SK-N-SH (cell line): ENCODE measurements at regions not wholly inside any gene's neighbourhood (a gene's known extent, or its start where the extent isn't known, plus 50 kb on each side); places are given as distances from the start of the nearest gene placed in this dataset.

Experiments used
- CTCF ChIA-PET: fragments of 300-600, 350-600 bp; formaldehyde crosslinking; extraction: SDS; loops from one replicate; lab custom pipeline; 2021; lab: Yijun Ruan, JAX
- POLR2A ChIA-PET: fragments of 350-600 bp; sonication (Branson Sonifier 250); formaldehyde crosslinking; extraction: SDS; loops from one replicate; lab custom pipeline; 2020; ENCODE audit warnings: antibody characterized with exemption, inconsistent platforms; lab: Yijun Ruan, JAX
- DNase-seq: peaks from one replicate; pipeline ENCODE4 v3.0.0; 2012
- H2AFZ ChIP-seq: fragments of 200-600 bp; sonication (generic); 2 replicates; pipeline ENCODE4 v1.8.1; 2016; ENCODE audit warnings: antibody characterized with exemption, mild to moderate bottlenecking, low read depth
- H3F3A ChIP-seq: fragments of 200-600 bp; sonication (generic); replicated peaks from 2 replicates; pipeline ENCODE3; 2016; ENCODE audit warnings: antibody characterized with exemption, mild to moderate bottlenecking; ENCODE audit not compliant: insufficient read depth
- H3K27ac ChIP-seq, 2 experiments: fragments of 200-500 bp in 1 of 2; fragments of 200-600 bp in 1 of 2; sonication (Bioruptor generic) in 1 of 2; sonication (generic), shearing (Covaris generic) in 1 of 2; 2 replicates each; pipeline versions ENCODE4 v1.5.1 to v1.6.1; 2014 to 2016; ENCODE audit warnings: low read depth in 2 of 2, inconsistent platforms in 1 of 2, low read length in 1 of 2, mild to moderate bottlenecking in 1 of 2, mixed read lengths in 1 of 2
- H3K27me3 ChIP-seq: fragments of 200-600 bp; sonication (generic), shearing (Covaris generic); 2 replicates; pipeline ENCODE4 v1.6.1; 2016; ENCODE audit warnings: mixed run types; ENCODE audit not compliant: insufficient read depth
- H3K36me3 ChIP-seq, 2 experiments: fragments of 200-500 bp in 1 of 2; fragments of 200-600 bp in 1 of 2; sonication (Bioruptor generic) in 1 of 2; sonication (generic) in 1 of 2; replicated peaks in 1 of 2; 2 replicates each; pipeline versions ENCODE3 to v1.5.1; 2014 to 2016; ENCODE audit warnings: low read length in 1 of 2, mild to moderate bottlenecking in 1 of 2; ENCODE audit not compliant: insufficient read depth in 2 of 2, control insufficient read depth in 1 of 2
- H3K4me1 ChIP-seq, 2 experiments: fragments of 200-500 bp in 1 of 2; fragments of 200-600 bp in 1 of 2; sonication (Bioruptor generic) in 1 of 2; sonication (generic), shearing (Covaris generic) in 1 of 2; 2 replicates each; pipeline versions ENCODE4 v1.5.1 to v1.6.1; 2014 to 2016; ENCODE audit warnings: low read depth in 1 of 2, low read length in 1 of 2, mixed run types in 1 of 2; ENCODE audit not compliant: insufficient read depth in 2 of 2, control insufficient read depth in 1 of 2
- H3K4me2 ChIP-seq: fragments of 200-600 bp; sonication (generic), shearing (Covaris generic); 2 replicates; pipeline ENCODE4 v1.6.1; 2017; ENCODE audit warnings: mixed run types
- H3K4me3 ChIP-seq, 2 experiments: fragments of 200-500 bp in 1 of 2; fragments of 200-600 bp in 1 of 2; sonication (Bioruptor generic) in 1 of 2; sonication (generic), shearing (Covaris generic) in 1 of 2; 2 replicates each; pipeline versions ENCODE4 v1.5.1 to v1.8.1; 2014 to 2016; ENCODE audit warnings: low read depth in 2 of 2, inconsistent platforms in 1 of 2, low read length in 1 of 2, mild to moderate bottlenecking in 1 of 2, mixed read lengths in 1 of 2, moderate library complexity in 1 of 2
- H3K79me2 ChIP-seq: fragments of 200-600 bp; sonication (generic); 2 replicates; pipeline ENCODE4 v1.8.1; 2017; ENCODE audit warnings: mild to moderate bottlenecking; ENCODE audit not compliant: insufficient read depth
- H3K9ac ChIP-seq: fragments of 200-600 bp; sonication (generic); 2 replicates; pipeline ENCODE4 v1.6.1; 2017; ENCODE audit warnings: mixed run types
- H3K9me2 ChIP-seq: fragments of 200-600 bp; sonication (generic); 2 replicates; pipeline ENCODE4 v1.6.1; 2017; ENCODE audit warnings: mixed run types
- H3K9me3 ChIP-seq: fragments of 200-600 bp; sonication (generic); 2 replicates; pipeline ENCODE4 v1.6.1; 2017; ENCODE audit warnings: mixed run types, mild to moderate bottlenecking, moderate library complexity
- H4K20me1 ChIP-seq: fragments of 200-600 bp; sonication (generic); 2 replicates; pipeline ENCODE4 v1.6.1; 2017; ENCODE audit warnings: mild to moderate bottlenecking, mixed run types; ENCODE audit not compliant: insufficient read depth
- CHD2 ChIP-seq: fragments of 150-350 bp; IDR thresholded peaks from 2 replicates; pipeline ENCODE4 v1.6.1; 2018; ENCODE audit warnings: low read length; ENCODE audit not compliant: partially characterized antibody
- CTCF ChIP-seq: fragments of 200-600 bp; sonication (generic); IDR thresholded peaks from 2 replicates; pipeline ENCODE4 v1.6.1; 2017; ENCODE audit warnings: antibody characterized with exemption, mild to moderate bottlenecking, moderate library complexity
- EZH2phosphoT487 ChIP-seq: fragments of 200-600 bp; sonication (generic); IDR thresholded peaks from 2 replicates; pipeline ENCODE4 v1.6.1; 2017; ENCODE audit warnings: low read depth, mixed run types, mild to moderate bottlenecking, antibody characterized with exemption, moderate library complexity, borderline replicate concordance
- FOSL2 ChIP-seq: IDR thresholded peaks from 2 replicates; pipeline ENCODE4 v1.4.0; 2012; ENCODE audit warnings: low read depth, mild to moderate bottlenecking, moderate library complexity, borderline replicate concordance
- FOXM1 ChIP-seq: IDR thresholded peaks from 2 replicates; pipeline ENCODE4 v1.4.0; 2012; ENCODE audit warnings: low read depth, mild to moderate bottlenecking
- MEF2A ChIP-seq: IDR thresholded peaks from 2 replicates; pipeline ENCODE4 v1.4.0; 2012; ENCODE audit warnings: low read depth, borderline replicate concordance
- MXI1 ChIP-seq: IDR thresholded peaks from 2 replicates; pipeline ENCODE4 v1.6.1; 2012; ENCODE audit warnings: mild to moderate bottlenecking, low read depth, low read length, improper control_type of control experiment
- RCOR1 ChIP-seq: fragments of 150-350 bp; IDR thresholded peaks from 2 replicates; pipeline ENCODE4 v1.6.1; 2017; ENCODE audit warnings: antibody characterized with exemption, low read length
- REST ChIP-seq: IDR thresholded peaks from 2 replicates; pipeline ENCODE4 v1.6.1; 2012; ENCODE audit warnings: mild to moderate bottlenecking, low read depth, low read length, moderate library complexity
- RFX5 ChIP-seq: IDR thresholded peaks from 2 replicates; pipeline ENCODE4 v1.6.1; 2012; ENCODE audit warnings: mild to moderate bottlenecking, improper control_type of control experiment, low read length
- SIN3A ChIP-seq: IDR thresholded peaks from 2 replicates; pipeline ENCODE4 v1.6.1; 2012; ENCODE audit warnings: low read depth, mild to moderate bottlenecking, low read length, moderate library complexity, borderline replicate concordance
- ZBTB33 ChIP-seq: IDR thresholded peaks from 2 replicates; pipeline ENCODE4 v1.4.0; 2012; ENCODE audit warnings: low read depth, borderline replicate concordance
- WGBS: methylation state at CpG from one replicate; pipeline ENCODE4 v1.1.6; 2017; ENCODE audit warnings: low lambda C conversion rate; 5-methylcytosine and 5-hydroxymethylcytosine counted together

GRCh38 chr4:35965300-35965699 lies 279.0 kb downstream of the ARAP2 start (continued):
- no peak for TF ChIP-seq MEF2A
- no peak for TF ChIP-seq MXI1

GRCh38 chr4:35966566-35966965 lies 277.7 kb downstream of the ARAP2 start:
- H2AFZ ChIP-seq = no peak overlapping the region
- no peak overlapping the region for H3K4me2 ChIP-seq
- no peaks in the 10 kb centered on the region for H3K9me3 ChIP-seq
- no peak overlapping the region for H3K27ac ChIP-seq
- ChIA-PET POLR2A (no interaction called here), CTCF (no interaction called here)
- H4K20me1 ChIP-seq = no peaks in the 10 kb centered on the region
- no peaks in the 10 kb centered on the region for H3K79me2 ChIP-seq
- no peaks in the 10 kb centered on the region for H3K27me3 ChIP-seq
- no peaks in the 10 kb centered on the region for H3K36me3 ChIP-seq
- no peak overlapping the region for H3K4me3 ChIP-seq
- no peaks in the 10 kb centered on the region for H3F3A ChIP-seq
- no peak overlapping the region for H3K9ac ChIP-seq
- no peaks in the 10 kb centered on the region for H3K4me1 ChIP-seq
- TF ChIP-seq ZBTB33 = no peak
- no peak for TF ChIP-seq REST
- no peak for TF ChIP-seq RFX5
- no peak for TF ChIP-seq CTCF
- DNase-seq = no peak
- no peaks in the 10 kb centered on the region for H3K9me2 ChIP-seq

GRCh38 chr4:35970366-35970960 lies 273.9 kb downstream of the ARAP2 start:
- ChIA-PET POLR2A (no interaction called here), CTCF (no interaction called here)
- H3K4me2 ChIP-seq = no peak overlapping the region
- no peaks in the 10 kb centered on the region for H3K4me1 ChIP-seq
- H3K9me2 ChIP-seq = no peaks in the 10 kb centered on the region
- no peaks in the 10 kb centered on the region for H3F3A ChIP-seq
- H3K27ac ChIP-seq = no peak overlapping the region
- no peaks in the 10 kb centered on the region for H3K9me3 ChIP-seq
- WGBS = 2% methylated on average over 1 of the region's 1 CpG
- no peaks in the 10 kb centered on the region for H3K36me3 ChIP-seq
- H3K79me2 ChIP-seq = no peaks in the 10 kb centered on the region
- H3K9ac ChIP-seq = no peak overlapping the region
- no peak for DNase-seq
- H2AFZ ChIP-seq = no peak overlapping the region
- H4K20me1 ChIP-seq = no peaks in the 10 kb centered on the region
- no peaks in the 10 kb centered on the region for H3K27me3 ChIP-seq
- no peak overlapping the region for H3K4me3 ChIP-seq
- TF ChIP-seq EZH2phosphoT487 (no peak), FOSL2 (no peak), SIN3A (no peak), CHD2 (no peak), CTCF (no peak), ZBTB33 (no peak), FOXM1 (no peak), RCOR1 (no peak)
